NB4 (cell line): ENCODE measurements at regions not wholly inside any gene's neighbourhood (a gene's known extent, or its start where the extent isn't known, plus 50 kb on each side); places are given as distances from the start of the nearest gene placed in this dataset.
"Not testable (repeated sequence)": the region's sequence is repeated elsewhere in the genome, so short reads cannot be mapped to it uniquely, and the experiment has no call there.

Source experiments
- DNase-seq: peaks from one replicate; pipeline ENCODE4 v3.0.0; 2010; ENCODE audit warnings: low read depth
- H3K4me3 ChIP-seq: one replicate; pipeline ENCODE4 v1.5.1; 2011; ENCODE audit warnings: mild to moderate bottlenecking, low read depth, low read length, moderate library complexity
- CTCF ChIP-seq: IDR thresholded peaks from one replicate; pipeline ENCODE4 v1.5.1; 2012; ENCODE audit warnings: low read depth, low read length
- MAX ChIP-seq: IDR thresholded peaks from 2 replicates; pipeline ENCODE4 v1.6.1; 2011; ENCODE audit warnings: low read depth, low read length
- MYC ChIP-seq: IDR thresholded peaks from 2 replicates; pipeline ENCODE4 v1.6.1; 2011; ENCODE audit warnings: low read depth, low read length
- POLR2A ChIP-seq: IDR thresholded peaks from 2 replicates; pipeline ENCODE4 v1.6.1; 2011; ENCODE audit warnings: mild to moderate bottlenecking; ENCODE audit not compliant: insufficient read length; ENCODE audit errors: extremely low read depth

GRCh38 chr10:109047856-109048255 is 875.5 kb downstream of the XPNPEP1 start:
- TF ChIP-seq CTCF (no peak), MAX (no peak), POLR2A (no peak), MYC (no peak)
- DNase-seq = no peak
- H3K4me3 ChIP-seq = no peak overlapping the region

- not testable (repeated sequence) for H3K4me3 ChIP-seq
- DNase-seq = peak; percentile 21
These were observed 876.9 kb downstream of the XPNPEP1 start for GRCh38 chr10:109046427-109046826.

- no peak overlapping the region for H3K4me3 ChIP-seq
- TF ChIP-seq MAX (no peak), CTCF (no peak), MYC (no peak), POLR2A (no peak)
- no peak for DNase-seq
These were observed 882.7 kb downstream of the XPNPEP1 start for GRCh38 chr10:109040622-109041021.

- TF ChIP-seq CTCF (no peak), MYC (no peak), POLR2A (no peak), MAX (no peak)
- no peak for DNase-seq
- H3K4me3 ChIP-seq = no peak overlapping the region
These were observed 885.3 kb downstream of the XPNPEP1 start for GRCh38 chr10:109037978-109038377.

GRCh38 chr10:109030581-109031210 is 892.6 kb downstream of the XPNPEP1 start:
- DNase-seq = no peak
- H3K4me3 ChIP-seq = no peak overlapping the region
- TF ChIP-seq MAX (no peak), POLR2A (no peak), MYC (no peak), CTCF (no peak)

GRCh38 chr10:109029870-109030269 is 893.4 kb downstream of the XPNPEP1 start:
- no peak for TF ChIP-seq CTCF
- TF ChIP-seq MAX = no peak
- TF ChIP-seq POLR2A = no peak
- TF ChIP-seq MYC = no peak
- no peak overlapping the region for H3K4me3 ChIP-seq
- DNase-seq = no peak
